GM12872 (cell line): ENCODE measurements at regions not wholly inside any gene's neighbourhood (a gene's known extent, or its start where the extent isn't known, plus 50 kb on each side); places are given as distances from the start of the nearest gene placed in this dataset.

Experiments used
- CTCF ChIP-seq: IDR thresholded peaks from 3 replicates; pipeline ENCODE4 v1.5.1; 2011; ENCODE audit warnings: low read depth, mild to moderate bottlenecking, low read length, moderate library complexity; ENCODE audit not compliant: insufficient read depth

GRCh38 chr18:30679285-30679930, 363.1 kb downstream of the DSC3 start:
- no peak for TF ChIP-seq CTCF

DNA sequence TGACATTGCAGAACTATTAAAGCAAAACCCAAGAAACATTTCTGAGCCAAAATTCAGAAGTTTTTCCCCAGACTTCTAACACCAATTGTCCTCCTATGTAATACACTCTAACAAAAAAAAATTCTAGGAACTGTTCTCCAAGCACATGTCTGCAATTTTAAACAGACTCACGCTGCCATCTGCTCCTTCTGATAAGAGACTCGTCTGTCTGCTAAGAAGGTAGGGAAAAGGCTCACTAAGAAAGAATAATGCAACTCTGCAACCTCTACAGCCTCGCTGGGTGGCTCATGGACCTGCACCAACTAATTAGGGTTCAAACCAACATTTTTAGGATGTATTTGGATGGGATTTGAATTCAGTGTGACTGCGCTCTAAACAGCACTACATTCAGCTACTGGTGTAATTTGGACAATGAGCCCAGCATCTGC, 366.5 kb downstream of the DSC3 start:
- TF ChIP-seq CTCF, result no peak

- TF ChIP-seq CTCF, result no peak
These were observed 367.0 kb downstream of the DSC3 start for GRCh38 chr18:30675493-30675892.

- TF ChIP-seq CTCF, result no peak
These were observed 367.5 kb downstream of the DSC3 start for GRCh38 chr18:30675072-30675471.

DNA sequence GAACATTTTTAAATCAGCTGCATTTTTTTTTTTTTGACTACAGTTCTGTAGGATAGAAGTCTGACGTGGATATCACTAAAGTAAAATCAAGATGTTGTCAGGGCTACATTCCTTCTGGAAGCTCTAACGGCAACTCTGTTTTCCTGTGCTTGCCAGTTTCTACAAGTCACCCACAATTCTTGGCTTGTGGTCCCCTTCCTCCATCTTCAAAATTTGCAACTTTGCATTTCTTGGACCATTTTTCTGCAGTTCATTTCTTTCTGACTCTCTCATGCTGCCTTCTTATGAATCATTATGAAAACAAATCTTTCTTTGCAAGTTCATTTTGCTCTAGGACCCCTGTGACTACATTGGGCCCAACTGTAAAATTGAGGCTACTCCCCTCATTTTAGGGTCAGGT, 367.9 kb downstream of the DSC3 start:
- no peak for TF ChIP-seq CTCF

GRCh38 chr18:30658306-30658705, 384.2 kb downstream of the DSC3 start:
- no peak for TF ChIP-seq CTCF

DNA sequence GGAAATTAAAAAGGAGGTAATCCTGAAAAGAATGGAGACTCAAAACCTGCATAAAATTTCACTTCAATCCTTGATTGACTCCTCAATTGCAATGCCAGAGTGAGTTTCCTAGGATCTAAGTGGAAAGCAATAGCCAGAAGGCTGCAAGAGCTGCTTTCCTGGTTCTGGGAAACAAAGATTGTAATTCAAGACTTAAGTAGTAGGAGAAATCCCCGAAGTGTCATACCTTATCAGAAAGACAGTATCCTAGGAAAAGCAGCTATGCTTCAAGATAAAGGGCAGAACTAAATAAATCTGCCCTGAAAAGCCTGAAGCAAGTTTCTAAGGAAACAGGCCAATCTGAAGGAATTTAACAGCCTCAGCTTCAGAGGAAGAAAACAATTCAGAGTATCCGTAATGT, 390.2 kb downstream of the DSC3 start:
- TF ChIP-seq CTCF, result no peak
